GM10266 (cell line): ENCODE measurements at regions not wholly inside any gene's neighbourhood (a gene's known extent, or its start where the extent isn't known, plus 50 kb on each side); places are given as distances from the start of the nearest gene placed in this dataset.
A peak's percentile ranks its signal among the peaks of the same experiment; 100 is the strongest.

Experiments used
- DNase-seq: peaks from one replicate; pipeline ENCODE4 v3.0.0; 2012; ENCODE audit errors: extremely low spot score
- CTCF ChIP-seq: IDR thresholded peaks from 2 replicates; pipeline ENCODE4 v1.5.1; 2012; ENCODE audit warnings: mild to moderate bottlenecking, low read depth; ENCODE audit not compliant: control insufficient read depth, insufficient read depth; ENCODE audit errors: missing control alignments

- DNase-seq: no peak
- no peak for TF ChIP-seq CTCF
These were observed 341.6 kb downstream of the CRPPA start for GRCh38 chr7:16079723-16080122.

- peak; percentile 62 for TF ChIP-seq CTCF
- DNase-seq: peak; percentile 12
These were observed 343.0 kb downstream of the CRPPA start for GRCh38 chr7:16078076-16078952.

- peak; percentile 68 for TF ChIP-seq CTCF
- peak; percentile 23 for DNase-seq
These were observed 350.0 kb downstream of the CRPPA start for GRCh38 chr7:16071246-16071857.

GRCh38 chr7:16070806-16071205, 350.5 kb downstream of the CRPPA start:
- no peak for TF ChIP-seq CTCF
- no peak for DNase-seq

GRCh38 chr7:16069998-16070397, 351.3 kb downstream of the CRPPA start:
- TF ChIP-seq CTCF: no peak
- no peak for DNase-seq

- DNase-seq: no peak
- TF ChIP-seq CTCF: no peak
These were observed 353.2 kb downstream of the CRPPA start for GRCh38 chr7:16068183-16068582.

- DNase-seq: no peak
- no peak for TF ChIP-seq CTCF
These were observed 353.6 kb downstream of the CRPPA start for GRCh38 chr7:16067711-16068110.
